Right renal pelvis (tissue), 4 donors: ENCODE measurements at regions not wholly inside any gene's neighbourhood (a gene's known extent, or its start where the extent isn't known, plus 50 kb on each side); places are given as distances from the start of the nearest gene placed in this dataset.

Source experiments
- DNase-seq, 4 donors: peaks; one replicate each; pipeline ENCODE4 v3.0.0-alpha.2; 2013; ENCODE audit warnings: low read depth in 4 of 4, low spot score in 3 of 4, missing footprints in 1 of 4

- DNase-seq: no peak
Measured at GRCh38 chr20:58006346-58007316, 221.8 kb downstream of the ANKRD60 start.

DNA sequence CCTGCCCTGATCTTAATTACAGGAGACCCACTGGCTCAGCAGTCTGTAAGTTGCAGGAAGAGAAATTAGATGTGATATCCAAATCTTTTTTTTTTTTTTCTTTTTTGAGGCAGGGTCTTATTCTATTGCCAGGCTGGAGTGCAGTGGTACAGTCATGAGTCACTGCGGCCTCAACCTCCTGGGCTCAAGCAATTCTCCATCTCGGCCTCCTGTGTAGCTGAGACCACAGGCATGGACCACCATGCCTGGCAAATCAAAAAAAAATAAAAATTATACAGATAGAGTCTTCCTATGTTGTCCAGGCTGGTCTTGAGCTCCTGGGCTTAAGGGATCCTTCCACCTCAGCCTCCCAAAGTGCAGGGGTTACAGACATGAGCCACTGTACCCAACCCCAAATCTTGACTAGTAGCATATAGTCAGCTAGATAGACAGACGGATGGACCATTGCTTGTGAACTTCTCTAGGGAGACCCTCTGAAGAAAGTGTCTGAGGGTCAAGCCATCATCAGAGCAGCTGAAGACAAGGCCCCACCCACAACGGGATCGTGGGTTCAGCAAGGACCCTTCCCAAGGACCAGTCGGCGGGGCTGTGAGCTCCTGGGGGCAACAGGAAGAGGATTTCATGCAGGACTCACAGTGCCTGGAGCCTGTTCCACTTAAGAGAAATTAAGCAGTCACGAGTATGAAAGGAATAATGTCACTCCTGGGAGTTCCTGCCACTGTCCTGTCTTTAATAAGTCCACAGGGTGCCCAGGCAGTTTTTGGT is 222.7 kb downstream of the ANKRD60 start:
- DNase-seq: no peak

DNA sequence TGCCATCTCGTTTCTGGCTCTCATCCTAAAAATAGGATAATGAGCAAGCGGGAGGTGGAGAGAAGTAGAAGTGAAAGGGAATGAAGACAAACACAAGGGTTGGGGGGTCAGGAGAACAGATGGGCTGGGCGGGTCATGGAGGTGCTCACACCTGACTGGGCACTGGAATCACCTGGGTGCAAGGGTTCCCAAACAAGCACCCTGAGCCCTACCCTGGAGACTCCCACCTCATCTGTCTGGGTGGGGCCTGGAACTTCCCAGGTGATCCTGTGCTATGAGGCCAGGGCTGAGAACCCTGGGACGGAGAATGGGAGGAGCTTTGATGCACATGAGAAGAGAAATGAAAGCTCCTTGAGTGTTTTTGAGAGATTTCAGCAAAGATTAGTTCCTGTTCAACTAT is 223.6 kb downstream of the ANKRD60 start:
- no peak for DNase-seq

GRCh38 chr20:58004146-58004545 is 224.3 kb downstream of the ANKRD60 start:
- DNase-seq: no peak

DNA sequence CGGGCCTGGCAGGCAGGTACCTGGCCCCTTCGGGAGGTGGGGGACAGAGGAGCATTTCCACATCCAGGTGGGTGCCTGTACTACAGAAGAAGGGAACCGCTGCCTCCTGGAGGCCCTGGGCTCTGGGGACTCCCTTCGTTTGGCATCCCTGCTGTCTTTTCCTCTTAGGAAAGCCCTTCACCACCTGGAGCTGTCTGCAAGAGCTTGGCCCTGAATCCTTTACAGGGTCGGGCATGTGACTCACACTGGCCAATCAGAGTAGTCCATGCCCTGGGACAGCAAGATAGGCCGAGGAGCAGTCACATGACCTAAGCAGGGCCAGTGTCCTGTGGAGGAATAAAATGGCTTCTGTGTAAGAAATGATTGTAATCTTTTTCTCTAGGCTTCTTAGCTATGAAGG is 224.9 kb downstream of the ANKRD60 start:
- DNase-seq: no peak

- no peak for DNase-seq
Measured at GRCh38 chr20:58002901-58003300, 225.6 kb downstream of the ANKRD60 start.

DNA sequence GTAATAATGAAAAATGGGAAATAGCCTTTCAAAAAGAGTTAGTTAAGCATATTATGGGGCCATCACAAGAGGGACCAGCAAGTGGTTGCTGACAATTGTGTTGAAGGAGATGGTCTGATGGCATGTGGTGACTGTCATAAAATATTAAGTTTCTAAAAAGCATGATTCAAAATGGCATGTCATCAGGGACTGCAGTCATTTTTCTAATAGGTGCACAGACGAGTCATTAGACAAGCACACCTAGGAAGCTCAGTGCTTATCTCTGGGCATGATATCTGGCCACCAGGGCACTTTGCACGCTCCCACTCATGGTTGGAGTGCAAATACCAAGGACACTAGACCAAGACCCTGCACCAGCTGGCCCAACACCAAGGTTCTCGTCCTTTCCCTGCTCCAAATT is 226.5 kb downstream of the ANKRD60 start:
- DNase-seq: no peak

- DNase-seq: no peak
Measured at GRCh38 chr20:58001381-58001780, 227.1 kb downstream of the ANKRD60 start.

DNA sequence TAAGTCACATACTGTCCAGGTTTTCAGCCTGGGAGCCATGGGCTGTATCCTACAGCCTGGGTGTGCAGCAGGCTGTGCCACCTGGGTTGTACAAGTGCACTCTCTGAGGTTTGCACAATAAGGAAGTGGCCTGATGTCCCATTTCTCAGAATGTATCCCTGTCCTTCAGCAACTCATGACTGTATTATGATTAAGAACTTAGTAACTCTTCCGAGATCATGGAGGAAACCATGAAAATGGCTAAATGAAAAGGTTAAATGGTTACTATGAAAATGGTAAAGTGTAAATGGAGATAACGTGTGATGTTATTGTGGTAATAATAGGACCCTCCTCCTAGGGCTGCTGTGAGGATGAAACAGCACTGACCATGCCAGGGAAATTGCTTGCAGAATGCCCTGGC is 227.6 kb downstream of the ANKRD60 start:
- DNase-seq: no peak

DNA sequence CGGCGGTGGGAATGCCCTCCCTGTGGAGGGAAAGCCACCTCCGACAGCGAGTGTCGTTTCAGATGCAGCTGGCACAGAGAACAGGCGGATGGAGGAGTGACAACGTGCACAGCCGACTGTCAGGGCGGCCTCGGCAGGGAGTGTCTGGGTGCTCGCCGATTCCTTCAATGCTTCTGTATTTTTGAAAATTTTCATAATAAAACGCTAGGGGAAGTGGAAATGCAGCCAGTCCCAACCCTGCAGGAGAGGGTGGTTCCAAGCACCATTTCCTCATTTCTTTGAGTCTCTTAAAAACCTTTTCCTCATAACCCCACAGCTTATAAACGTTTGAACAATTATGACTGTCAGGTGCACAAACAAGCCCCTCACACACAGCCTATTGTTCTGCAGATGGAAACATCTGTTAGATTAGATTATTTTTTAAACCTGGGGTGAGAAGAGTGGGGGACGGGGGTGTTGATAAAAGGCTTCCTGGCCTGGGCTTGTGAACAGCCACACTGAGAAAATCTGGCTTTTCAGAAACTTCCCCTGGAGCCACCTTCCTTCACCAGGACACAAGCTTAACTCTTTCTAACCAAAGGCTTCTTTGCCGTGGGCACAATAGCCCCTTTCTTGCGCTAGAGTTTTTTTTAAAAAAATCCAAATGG is 228.9 kb downstream of the ANKRD60 start:
- no peak for DNase-seq

GRCh38 chr20:57998981-57999464 is 229.4 kb downstream of the ANKRD60 start:
- no peak for DNase-seq

DNA sequence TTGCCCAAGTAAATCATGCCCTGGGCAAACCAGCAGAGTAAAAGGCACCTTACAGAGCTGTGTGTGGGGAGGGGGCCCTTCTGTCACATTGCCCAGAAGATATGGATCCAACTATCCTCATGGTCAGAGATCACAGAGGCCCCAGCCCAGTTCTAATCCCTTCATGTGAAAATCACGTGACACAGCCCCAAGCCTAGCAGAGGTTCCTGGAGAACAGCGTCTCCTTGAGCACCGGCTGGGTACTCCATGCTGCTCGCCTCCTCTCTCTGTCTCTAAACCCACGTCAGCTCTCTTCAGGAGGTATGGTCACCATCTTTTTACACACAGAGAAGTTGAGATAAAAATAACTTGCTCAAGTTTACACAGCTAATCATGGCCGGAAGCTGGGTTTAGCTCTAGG is 230.2 kb downstream of the ANKRD60 start:
- DNase-seq: no peak

GRCh38 chr20:57996936-57997890 is 231.2 kb downstream of the ANKRD60 start:
- DNase-seq: no peak

- no peak for DNase-seq
Measured at GRCh38 chr20:57996465-57996864, 232.0 kb downstream of the ANKRD60 start.

DNA sequence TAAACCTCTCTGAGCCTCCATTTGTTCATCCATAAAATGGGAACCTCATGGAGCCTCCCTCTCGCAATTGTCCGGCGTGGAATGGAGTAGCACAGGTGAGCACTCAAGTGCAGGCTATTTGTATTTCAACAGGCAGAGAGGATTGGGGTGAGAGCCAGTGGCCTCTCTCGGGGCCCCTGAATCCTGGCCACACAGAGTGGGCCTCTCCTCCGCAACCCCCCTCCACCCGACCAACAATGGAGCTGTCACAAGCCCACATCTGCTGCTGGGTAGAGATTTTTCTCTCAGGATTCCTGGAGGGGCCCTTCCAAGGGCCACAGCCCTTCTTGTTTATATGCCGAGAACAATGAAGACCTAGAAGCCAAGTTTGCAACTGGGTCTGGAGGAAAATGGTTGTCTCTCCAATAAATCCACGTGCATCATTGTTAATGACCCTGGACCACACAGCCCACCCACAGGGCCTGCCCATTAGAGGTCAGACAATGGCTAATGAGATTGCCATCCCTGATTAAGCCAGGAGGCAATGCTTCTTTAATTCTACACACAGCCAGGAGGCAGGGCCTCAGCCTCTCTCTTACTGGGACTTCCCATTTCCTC is 233.0 kb downstream of the ANKRD60 start:
- no peak for DNase-seq

GRCh38 chr20:57993716-57994431 is 234.6 kb downstream of the ANKRD60 start:
- no peak for DNase-seq

DNA sequence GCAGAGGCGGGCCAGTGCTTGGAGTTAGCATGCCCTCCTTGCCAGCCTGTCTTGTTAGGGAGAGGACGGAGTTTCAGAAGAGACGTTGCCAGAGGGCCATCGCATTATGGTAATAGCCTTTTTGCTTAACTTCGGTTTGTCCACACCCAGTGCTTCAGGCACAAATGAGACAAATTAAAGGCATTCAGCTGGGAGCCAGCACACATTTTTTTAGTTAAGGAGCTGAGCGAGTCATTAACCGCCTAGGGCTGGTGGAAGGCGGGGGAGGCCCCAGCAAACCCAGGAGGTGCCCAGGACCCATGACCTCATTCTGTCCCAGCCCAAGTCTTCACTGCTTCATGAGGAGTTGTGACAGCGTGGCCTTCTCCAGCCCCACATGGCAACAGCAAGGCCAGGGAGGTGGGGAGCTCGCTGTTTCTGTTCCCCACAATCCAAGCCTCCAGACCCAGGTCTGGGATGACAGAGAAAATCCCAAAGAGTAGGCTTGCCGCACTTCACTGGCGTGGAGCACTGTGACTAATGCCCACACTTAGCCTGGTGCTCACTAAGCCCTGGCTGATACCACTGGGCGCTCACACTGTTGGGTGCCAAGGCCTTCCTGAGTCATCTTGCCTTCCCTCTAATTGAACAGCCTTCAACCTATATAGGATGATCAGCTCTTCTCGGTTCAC is 237.1 kb downstream of the ANKRD60 start:
- peak in 1 of 4 donors; percentile 28 for DNase-seq

GRCh38 chr20:57990396-57990987 is 238.0 kb downstream of the ANKRD60 start:
- DNase-seq: no peak
